ENCODE measurements at regions not wholly inside any gene's neighbourhood (a gene's known extent, or its start where the extent isn't known, plus 50 kb on each side); places are given as distances from the start of the nearest gene placed in this dataset.

DNA sequence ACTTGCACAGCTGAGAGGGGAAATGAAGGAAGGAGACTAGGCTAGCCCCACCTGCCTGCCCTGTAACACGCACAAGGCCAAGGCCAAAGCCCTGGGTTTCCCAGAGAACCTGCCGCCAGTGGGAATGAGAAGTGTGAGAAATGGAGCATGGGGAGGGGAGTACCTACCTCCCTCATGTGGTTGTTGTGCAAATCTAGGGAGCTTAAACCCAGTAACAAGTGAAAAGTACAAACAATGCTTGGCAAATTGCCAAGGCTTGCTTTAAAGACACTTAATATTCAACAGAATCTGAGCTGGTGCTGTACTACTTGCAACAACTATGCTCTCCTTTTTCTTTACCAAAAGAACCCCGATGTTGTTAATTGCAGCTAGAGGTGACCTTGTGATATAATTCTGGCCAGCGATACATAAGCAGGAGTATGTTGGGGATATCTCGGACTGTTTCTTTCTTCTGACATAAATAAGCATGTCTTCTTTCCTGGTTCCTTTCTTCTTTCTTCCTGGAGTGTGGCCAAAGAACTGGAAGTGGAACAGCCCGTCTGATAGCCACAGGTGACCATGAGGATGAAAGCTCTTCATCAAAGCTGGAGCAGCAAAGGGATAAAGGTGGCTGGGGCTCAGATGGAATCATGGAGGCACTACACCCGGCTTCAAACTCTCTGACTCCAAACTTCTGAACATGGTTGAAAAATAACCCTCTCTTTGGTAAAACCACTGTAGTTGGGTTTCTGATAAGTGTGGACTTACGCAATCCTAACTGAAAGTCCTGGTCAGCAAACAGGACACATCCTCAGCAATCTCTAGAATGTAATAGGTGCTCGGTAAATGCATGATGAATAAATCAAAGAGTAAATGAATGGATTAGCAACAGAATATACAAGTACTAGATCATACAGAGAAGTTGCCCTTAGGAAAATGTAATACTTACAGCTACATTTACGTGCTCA is 207.9 kb downstream of the NUAK1 start:
- WGBS, result 89% methylated on average over 10 of the region's 10 CpGs
- peak; percentile 77 for DNase-seq (ENCODE audit: extremely low spot score)
- Histone ChIP-seq H3K36me3 (no peaks in the 10 kb centered on the region), H3K27ac (replicated peaks in 1 of 4) (no peak overlapping the region), H3K27me3 (no peaks in the 10 kb centered on the region), H3K4me1 (peaks cover 9 to 14% (median 11%) of the 10 kb centered on the region in 4 donors), H3K9me3 (no peaks in the 10 kb centered on the region), H3K4me3 (no peak overlapping the region)
- intact Hi-C loops (cut with DNase I), result no loop called here
- TF ChIP-seq POLR2AphosphoS5 (IDR thresholded peaks at IDR 0.05) (no peak), EP300 (IDR thresholded peaks at IDR 0.05) (no peak), POLR2A (IDR thresholded peaks at IDR 0.05; ENCODE audit: low read depth) (no peak)
- TF ChIP-seq, protein P1, sequence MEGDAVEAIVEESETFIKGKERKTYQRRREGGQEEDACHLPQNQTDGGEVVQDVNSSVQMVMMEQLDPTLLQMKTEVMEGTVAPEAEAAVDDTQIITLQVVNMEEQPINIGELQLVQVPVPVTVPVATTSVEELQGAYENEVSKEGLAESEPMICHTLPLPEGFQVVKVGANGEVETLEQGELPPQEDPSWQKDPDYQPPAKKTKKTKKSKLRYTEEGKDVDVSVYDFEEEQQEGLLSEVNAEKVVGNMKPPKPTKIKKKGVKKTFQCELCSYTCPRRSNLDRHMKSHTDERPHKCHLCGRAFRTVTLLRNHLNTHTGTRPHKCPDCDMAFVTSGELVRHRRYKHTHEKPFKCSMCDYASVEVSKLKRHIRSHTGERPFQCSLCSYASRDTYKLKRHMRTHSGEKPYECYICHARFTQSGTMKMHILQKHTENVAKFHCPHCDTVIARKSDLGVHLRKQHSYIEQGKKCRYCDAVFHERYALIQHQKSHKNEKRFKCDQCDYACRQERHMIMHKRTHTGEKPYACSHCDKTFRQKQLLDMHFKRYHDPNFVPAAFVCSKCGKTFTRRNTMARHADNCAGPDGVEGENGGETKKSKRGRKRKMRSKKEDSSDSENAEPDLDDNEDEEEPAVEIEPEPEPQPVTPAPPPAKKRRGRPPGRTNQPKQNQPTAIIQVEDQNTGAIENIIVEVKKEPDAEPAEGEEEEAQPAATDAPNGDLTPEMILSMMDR (IDR thresholded peaks at IDR 0.05), result no peak

GRCh38 chr12:105931762-105932570 is 206.8 kb downstream of the NUAK1 start:
- TF ChIP-seq POLR2A (IDR thresholded peaks at IDR 0.05; ENCODE audit: low read depth) (no peak), EP300 (IDR thresholded peaks at IDR 0.05) (no peak), POLR2AphosphoS5 (IDR thresholded peaks at IDR 0.05) (no peak)
- TF ChIP-seq, protein P1 (IDR thresholded peaks at IDR 0.05), result no peak
- H3K36me3 ChIP-seq, result no peaks in the 10 kb centered on the region
- no peaks in the 10 kb centered on the region for H3K27me3 ChIP-seq
- 89% methylated on average over 15 of the region's 15 CpGs for WGBS
- intact Hi-C loops (cut with DNase I), result no loop called here
- H3K4me3 ChIP-seq, result no peak overlapping the region
- H3K9me3 ChIP-seq, result no peaks in the 10 kb centered on the region
- no peak overlapping the region for H3K27ac ChIP-seq (replicated peaks in 1 of 4)
- H3K4me1 ChIP-seq, result peaks cover 9 to 14% (median 11%) of the 10 kb centered on the region in 4 donors
- peak; percentile 66 for DNase-seq (ENCODE audit: extremely low spot score)

DNA sequence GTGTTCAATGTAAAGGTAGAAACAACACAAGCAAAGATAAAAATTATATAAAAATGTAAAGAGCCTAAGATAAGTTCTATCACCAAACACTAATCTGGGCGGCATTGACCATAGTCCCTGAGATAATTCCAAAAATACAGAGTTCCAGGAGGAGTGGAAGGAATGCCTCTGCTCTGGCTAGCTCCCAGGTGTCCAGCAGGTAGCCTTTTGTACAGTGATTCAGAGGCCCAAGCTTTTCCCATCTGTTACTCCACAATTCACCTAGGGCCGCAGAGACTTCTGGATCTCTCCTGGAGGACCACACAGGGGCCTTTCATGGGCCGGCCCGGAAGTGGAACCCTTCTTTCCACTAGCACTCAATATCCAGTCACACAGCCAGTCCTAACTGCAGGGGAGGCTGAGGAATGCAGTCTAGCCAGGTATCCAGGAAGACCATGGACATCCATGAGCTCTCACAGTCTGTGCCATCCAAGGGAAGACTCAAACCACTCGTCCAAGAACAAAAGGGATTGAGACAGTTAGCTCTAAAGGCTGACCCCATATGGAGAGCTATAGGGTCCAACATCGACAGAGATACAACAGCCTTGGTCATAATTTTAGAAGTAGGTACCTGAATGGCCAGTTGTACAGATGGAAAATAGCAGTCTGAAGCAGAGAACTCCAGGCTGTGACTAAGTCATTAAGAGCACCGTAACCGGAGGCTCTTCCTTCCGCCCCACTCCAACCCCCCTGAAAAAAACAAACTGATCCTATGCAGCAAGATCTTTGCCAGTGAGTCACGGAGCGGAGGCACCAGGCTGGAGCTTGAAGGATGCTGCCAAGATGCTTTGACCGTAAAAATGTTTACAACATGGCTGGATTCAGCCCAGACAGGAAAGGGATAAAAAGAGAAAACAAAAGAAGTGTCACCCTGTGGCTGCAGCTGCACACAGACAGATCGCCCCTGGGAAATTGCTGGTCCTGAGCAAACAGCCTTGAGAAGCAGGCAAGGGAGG is 204.8 kb downstream of the NUAK1 start:
- peaks cover 9 to 14% (median 11%) of the 10 kb centered on the region in 4 donors for H3K4me1 ChIP-seq
- H3K27me3 ChIP-seq, result no peaks in the 10 kb centered on the region
- H3K36me3 ChIP-seq, result no peaks in the 10 kb centered on the region
- 36% methylated on average over 11 of the region's 13 CpGs for WGBS
- DNase-seq (ENCODE audit: extremely low spot score), result no peak
- TF ChIP-seq, protein P1 (IDR thresholded peaks at IDR 0.05), result no peak
- peak; percentile 23 to 49 for TF ChIP-seq POLR2AphosphoS5 (IDR thresholded peaks at IDR 0.05)
- no peak overlapping the region for H3K4me3 ChIP-seq
- H3K27ac ChIP-seq (replicated peaks in 1 of 4), result no peak overlapping the region
- H3K9me3 ChIP-seq, result no peaks in the 10 kb centered on the region
- intact Hi-C loops (cut with DNase I), result no loop called here

DNA sequence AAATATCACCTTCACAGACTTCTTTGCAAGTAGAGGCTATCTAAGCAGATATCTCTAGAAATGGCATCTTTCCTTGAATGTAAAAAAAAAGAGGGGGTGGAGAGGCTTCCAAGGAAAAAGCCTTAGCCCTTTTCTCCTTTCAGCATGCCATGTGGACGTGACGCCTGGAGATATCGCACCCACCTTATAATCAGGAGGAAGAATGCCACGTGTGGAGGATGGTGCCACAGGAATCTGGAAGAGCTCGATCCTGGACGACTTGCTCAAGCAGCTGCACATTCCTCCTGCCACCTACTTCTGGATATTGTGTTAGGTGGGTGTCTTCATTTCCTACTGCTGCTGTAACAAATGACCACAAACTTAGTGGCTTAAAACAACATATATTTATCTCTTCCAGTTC is 203.6 kb downstream of the NUAK1 start:
- Histone ChIP-seq H3K27ac (replicated peaks in 1 of 4) (no peak overlapping the region), H3K4me1 (peaks cover 9 to 14% (median 11%) of the 10 kb centered on the region in 4 donors), H3K9me3 (no peaks in the 10 kb centered on the region), H3K4me3 (no peak overlapping the region), H3K36me3 (no peaks in the 10 kb centered on the region), H3K27me3 (no peaks in the 10 kb centered on the region)
- intact Hi-C loops (cut with DNase I), result no loop called here
- DNase-seq (ENCODE audit: extremely low spot score), result no peak
- TF ChIP-seq POLR2A (IDR thresholded peaks at IDR 0.05; ENCODE audit: low read depth), result no peak
- TF ChIP-seq, protein P1 (IDR thresholded peaks at IDR 0.05), result no peak
- TF ChIP-seq POLR2AphosphoS5 (IDR thresholded peaks at IDR 0.05), result no peak
- TF ChIP-seq EP300 (IDR thresholded peaks at IDR 0.05), result no peak
- 69% methylated on average over 6 of the region's 6 CpGs for WGBS

All from esophagus muscularis mucosa (tissue), 4 donors.